ENCODE measurements at regions not wholly inside any gene's neighbourhood (a gene's known extent, or its start where the extent isn't known, plus 50 kb on each side); places are given as distances from the start of the nearest gene placed in this dataset.

- Histone ChIP-seq H3K79me2 (ENCODE audit: control insufficient read depth in 1 of 2, insufficient read depth in 2 of 2, low read length in 2 of 2) (no peaks in the 10 kb centered on the region), H3K9me3 (ENCODE audit: insufficient read depth in 2 of 2, low read depth in 1 of 2, low read length in 1 of 2) (no peaks in the 10 kb centered on the region), H3K23ac (ENCODE audit: insufficient read length) (no peak overlapping the region), H3K27me3 (replicated peaks in 1 of 4; ENCODE audit: control insufficient read depth in 3 of 4, extremely low read depth in 1 of 4, insufficient read depth in 3 of 4, low read length in 3 of 4) (no peaks in the 10 kb centered on the region), H4K8ac (ENCODE audit: extremely low read depth, insufficient read depth, low read length) (no peak overlapping the region), H4K5ac (ENCODE audit: insufficient read length, low read depth, low read length) (no peak overlapping the region), H2BK20ac (ENCODE audit: low read length) (no peak overlapping the region), H3K27ac (ENCODE audit: low read depth, low read length) (no peak overlapping the region), H3K56ac (replicated peaks; ENCODE audit: insufficient read length, low read depth, low read length) (no peak overlapping the region), H3K9ac (replicated peaks in 1 of 4; ENCODE audit: extremely low read depth in 1 of 4, low read depth in 3 of 4, low read length in 3 of 4) (no peak overlapping the region), H3K4me1 (replicated peaks in 1 of 4; ENCODE audit: control insufficient read depth in 3 of 4, insufficient read depth in 4 of 4, low read length in 3 of 4) (no peaks in the 10 kb centered on the region), H2BK12ac (ENCODE audit: low read depth, low read length) (no peak overlapping the region), H3K36me3 (ENCODE audit: control insufficient read depth in 2 of 4, insufficient read depth in 4 of 4, low read length in 3 of 4) (no peaks in the 10 kb centered on the region), H2AK5ac (ENCODE audit: low read depth, low read length) (no peak overlapping the region), H3K4ac (replicated peaks; ENCODE audit: insufficient read length, low read depth, low read length) (no peak overlapping the region), H3K18ac (ENCODE audit: extremely low read depth, low read length) (no peak overlapping the region), H2AFZ (ENCODE audit: low read length) (no peak overlapping the region), H4K91ac (replicated peaks; ENCODE audit: insufficient read length, low read length) (no peak overlapping the region), H3K14ac (ENCODE audit: insufficient read length) (no peak overlapping the region), H3K79me1 (ENCODE audit: low read depth, low read length) (no peaks in the 10 kb centered on the region), H2BK15ac (ENCODE audit: low read length) (no peak overlapping the region), H3K23me2 (ENCODE audit: low read depth, low read length) (no peaks in the 10 kb centered on the region), H4K20me1 (replicated peaks in 1 of 2; ENCODE audit: control insufficient read depth in 1 of 2, insufficient read depth in 2 of 2, low read length in 2 of 2) (no peaks in the 10 kb centered on the region), H2BK5ac (ENCODE audit: low read depth, low read length) (no peak overlapping the region), H2BK120ac (replicated peaks; ENCODE audit: low read depth, low read length) (no peak overlapping the region), H3K4me2 (ENCODE audit: insufficient read depth in 1 of 2, low read depth in 2 of 2, low read length in 2 of 2) (no peak overlapping the region), H3K4me3 (ENCODE audit: extremely low read depth in 1 of 4, insufficient read depth in 2 of 4, low read depth in 3 of 4, low read length in 4 of 4) (no peak overlapping the region)
- POLR2A ChIA-PET (ENCODE audit: partially characterized antibody) = no interaction called here
- WGBS, 2 experiments (ENCODE audit: extremely low coverage in 1 of 2, insufficient coverage in 1 of 2, insufficient read length in 1 of 2, insufficient replicate concordance in 2 of 2, low coverage in 1 of 2, low lambda C conversion rate in 2 of 2, missing lambda C conversion rate in 1 of 2) = 80% methylated on average over 2 of the region's 2 CpGs; no CpG with 5 or more reads in 1 of the 2 experiments
- DNase-seq (ENCODE audit: low read depth in 1 of 2, low spot score in 2 of 2) = no peak
- CTCF ChIA-PET (ENCODE audit: partially characterized antibody) = interaction anchor here (0.9 to 1.3 kb wide), 3 partner anchors 77 to 94 kb away, joined by 3 to 5 read pairs (median 3); no protein-coding TSS in a partner anchor
- no peak for FAIRE-seq
- TF ChIP-seq SP1 (IDR thresholded peaks at IDR 0.05; ENCODE audit: low read depth, low read length) = no peak
- peak; percentile 14; the same call in 1 of the 2 replicates for TF ChIP-seq KDM1A (IDR thresholded peaks at IDR 0.05; ENCODE audit: borderline replicate concordance, low read length)
Observed at GRCh38 chr5:17039170-17039569, 103.1 kb upstream of the MYO10 start.

Measured in H1 (cell line).